HEK293 (cell line): ENCODE measurements at regions not wholly inside any gene's neighbourhood (a gene's known extent, or its start where the extent isn't known, plus 50 kb on each side); places are given as distances from the start of the nearest gene placed in this dataset.

Experiments used
- CTCF ChIA-PET: fragments of 350-600 bp; formaldehyde crosslinking; extraction: SDS; loops from one replicate; lab custom pipeline; 2021; ENCODE audit warnings: antibody characterized with exemption; lab: Yijun Ruan, JAX
- POLR2A ChIA-PET: fragments of 300-600 bp; formaldehyde crosslinking; extraction: SDS; loops from one replicate; lab custom pipeline; 2020; ENCODE audit warnings: antibody characterized with exemption, inconsistent platforms; lab: Yijun Ruan, JAX
- H3K27ac ChIP-seq: fragments of 200-500 bp; sonication (Bioruptor generic); 2 replicates; pipeline ENCODE4 v1.5.1; 2014; ENCODE audit warnings: low read depth, low read length, control low read depth, inconsistent platforms; ENCODE audit errors: extremely low read depth
- H3K36me3 ChIP-seq, 2 experiments: fragments of 200-500 bp in 1 of 2; sonication (Bioruptor generic) in 1 of 2; 1 replicate in 1 of 2; 2 replicates in 1 of 2; pipeline ENCODE4 v1.5.1; 2014 to 2017; ENCODE audit warnings: inconsistent platforms in 2 of 2, low read length in 2 of 2; ENCODE audit not compliant: control insufficient read depth in 2 of 2, insufficient read depth in 1 of 2
- H3K4me1 ChIP-seq: fragments of 200-500 bp; sonication (Bioruptor generic); 2 replicates; pipeline ENCODE4 v1.5.1; 2014; ENCODE audit warnings: mild to moderate bottlenecking, low read length, inconsistent platforms; ENCODE audit not compliant: control insufficient read depth, insufficient read depth
- H3K4me3 ChIP-seq: 2 replicates; pipeline ENCODE4 v1.5.1; 2011; ENCODE audit warnings: low read depth, mild to moderate bottlenecking, control low read depth, low read length, moderate library complexity
- H3K9me3 ChIP-seq: fragments of 200-500 bp; sonication (Bioruptor generic); 2 replicates; pipeline ENCODE4 v1.5.1; 2014; ENCODE audit warnings: low read depth, low read length, inconsistent platforms; ENCODE audit not compliant: control insufficient read depth, insufficient read depth
- ELK4 ChIP-seq: IDR thresholded peaks from 2 replicates; pipeline ENCODE4 v1.6.1; 2011; ENCODE audit warnings: mild to moderate bottlenecking, low read depth, low read length, borderline replicate concordance
- GFI1B ChIP-seq: fragments of 450-650 bp; formaldehyde crosslinking; IDR thresholded peaks from 2 replicates; pipeline ENCODE4 v1.5.1; 2016; ENCODE audit warnings: missing biosample characterization, missing genetic modification characterization
- GLI4 ChIP-seq: fragments of 450-650 bp; formaldehyde crosslinking; IDR thresholded peaks from 2 replicates; pipeline ENCODE4 v1.5.1; 2016; ENCODE audit warnings: missing biosample characterization, missing genetic modification characterization
- IKZF3 ChIP-seq: fragments of 450-650 bp; IDR thresholded peaks from 2 replicates; pipeline ENCODE4 v1.5.0; 2018; ENCODE audit warnings: missing biosample characterization, mild to moderate bottlenecking, missing genetic modification characterization, moderate library complexity
- KLF7 ChIP-seq: fragments of 450-650 bp; formaldehyde crosslinking; IDR thresholded peaks from 2 replicates; pipeline ENCODE4 v1.5.1; 2016; ENCODE audit warnings: missing biosample characterization, missing genetic modification characterization, borderline replicate concordance
- MEIS1 ChIP-seq: sonication (generic); formaldehyde crosslinking; IDR thresholded peaks from 2 replicates; pipeline ENCODE4 v1.8.1; 2022; ENCODE audit warnings: missing genetic modification reagents, mild to moderate bottlenecking, borderline replicate concordance
- MZF1 ChIP-seq: fragments of 450-650 bp; formaldehyde crosslinking; IDR thresholded peaks from 2 replicates; pipeline ENCODE4 v1.5.1; 2017; ENCODE audit warnings: missing biosample characterization, missing genetic modification characterization, borderline replicate concordance
- SP7 ChIP-seq: fragments of 450-650 bp; formaldehyde crosslinking; IDR thresholded peaks from 2 replicates; pipeline ENCODE4 v1.5.1; 2016; ENCODE audit warnings: missing biosample characterization, missing genetic modification characterization
- ZBTB7A ChIP-seq: fragments of 450-650 bp; formaldehyde crosslinking; IDR thresholded peaks from 2 replicates; pipeline ENCODE4 v1.5.1; 2016; ENCODE audit warnings: low read depth, missing biosample characterization, missing genetic modification characterization
- ZNF211 ChIP-seq: fragments of 450-650 bp; formaldehyde crosslinking; IDR thresholded peaks from 2 replicates; pipeline ENCODE4 v1.5.1; 2016; ENCODE audit warnings: low read depth, missing biosample characterization, missing genetic modification characterization
- ZNF354C ChIP-seq: fragments of 450-650 bp; formaldehyde crosslinking; IDR thresholded peaks from 2 replicates; pipeline ENCODE4 v1.5.1; 2016; ENCODE audit warnings: missing biosample characterization, missing genetic modification characterization, low read depth, borderline replicate concordance
- ZNF398 ChIP-seq: fragments of 450-650 bp; formaldehyde crosslinking; IDR thresholded peaks from 2 replicates; pipeline ENCODE4 v1.5.1; 2017; ENCODE audit warnings: missing biosample characterization, missing genetic modification characterization
- ZNF510 ChIP-seq: fragments of 450-650 bp; formaldehyde crosslinking; IDR thresholded peaks from 2 replicates; pipeline ENCODE4 v1.5.1; 2018; ENCODE audit warnings: mild to moderate bottlenecking, missing genetic modification characterization, missing biosample characterization; ENCODE audit not compliant: insufficient replicate concordance
- ZNF560 ChIP-seq: fragments of 450-650 bp; formaldehyde crosslinking; IDR thresholded peaks from 2 replicates; pipeline ENCODE4 v1.5.1; 2017; ENCODE audit warnings: missing biosample characterization, missing genetic modification characterization, borderline replicate concordance
- ZNF596 ChIP-seq: fragments of 450-650 bp; IDR thresholded peaks from 2 replicates; pipeline ENCODE4 v1.5.0; 2018; ENCODE audit warnings: missing biosample characterization, mild to moderate bottlenecking, missing genetic modification characterization, moderate library complexity
- ZNF692 ChIP-seq: fragments of 450-650 bp; formaldehyde crosslinking; IDR thresholded peaks from 2 replicates; pipeline ENCODE4 v1.5.1; 2016; ENCODE audit warnings: missing biosample characterization, missing genetic modification characterization
- ZNF704 ChIP-seq: fragments of 450-650 bp; formaldehyde crosslinking; IDR thresholded peaks from 2 replicates; pipeline ENCODE4 v1.5.1; 2016; ENCODE audit warnings: missing biosample characterization, missing genetic modification characterization
- ZNF768 ChIP-seq: fragments of 450-650 bp; formaldehyde crosslinking; IDR thresholded peaks from 2 replicates; pipeline ENCODE4 v1.5.1; 2018; ENCODE audit warnings: missing biosample characterization, mild to moderate bottlenecking, missing genetic modification characterization
- ZSCAN23 ChIP-seq: fragments of 450-650 bp; formaldehyde crosslinking; IDR thresholded peaks from 2 replicates; pipeline ENCODE4 v1.5.1; 2016; ENCODE audit warnings: missing biosample characterization, missing genetic modification characterization
- TF ChIP-seq, protein P1 (sequence below): fragments of 450-650 bp; formaldehyde crosslinking; IDR thresholded peaks from 2 replicates; pipeline ENCODE4 v1.5.1; 2016; ENCODE audit warnings: missing biosample characterization, missing genetic modification characterization
- TF ChIP-seq, protein P2 (sequence below): fragments of 450-650 bp; formaldehyde crosslinking; IDR thresholded peaks from 2 replicates; pipeline ENCODE4 v1.5.1; 2016; ENCODE audit warnings: missing biosample characterization, missing genetic modification characterization

DNA sequence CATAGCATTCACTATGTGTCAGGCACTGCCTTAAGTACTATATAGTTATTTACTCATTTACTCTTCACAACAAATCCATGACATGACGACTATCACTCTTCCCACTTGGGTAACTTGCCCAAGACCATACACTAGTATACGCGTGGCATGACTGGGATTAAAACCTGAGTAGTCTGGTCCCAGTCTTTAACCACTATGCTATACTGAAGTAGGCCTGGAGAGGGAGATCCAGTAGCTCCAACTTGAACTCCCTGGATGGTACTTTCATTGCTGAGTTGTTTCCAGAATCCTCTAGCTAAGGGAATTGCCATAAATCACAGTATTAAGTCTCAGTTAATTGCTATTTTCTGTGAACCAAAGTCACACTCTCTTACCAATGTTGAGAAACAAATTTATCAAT is 116.2 kb upstream of the LSAMP start (continued):
- TF ChIP-seq ELK4, result no peak
- TF ChIP-seq GLI4 (tag by site-specific recombination), result no peak
- no peak for TF ChIP-seq ZNF354C (tag by site-specific recombination)
- no peak for TF ChIP-seq SP7 (tag by site-specific recombination)
- no peak for TF ChIP-seq ZNF692 (tag by site-specific recombination)
- TF ChIP-seq, all 188 proteins: peak for 0

- H3K27ac ChIP-seq, result no peak overlapping the region
- H3K4me1 ChIP-seq, result no peaks in the 10 kb centered on the region
- CTCF ChIA-PET, result no interaction called here
- POLR2A ChIA-PET, result no interaction called here
- TF ChIP-seq ZBTB7A (tag by site-specific recombination) (no peak), GFI1B (tag by site-specific recombination) (no peak), ZNF596 (no peak), ZSCAN23 (tag by site-specific recombination) (no peak), MEIS1 (CRISPR knock-in tag) (no peak), ZNF560 (tag by site-specific recombination) (no peak), ZNF398 (no peak), ZNF704 (tag by site-specific recombination) (no peak), MZF1 (tag by site-specific recombination) (no peak), ZNF510 (tag by site-specific recombination) (no peak), ZNF768 (tag by site-specific recombination) (no peak), SP7 (tag by site-specific recombination) (no peak), ZNF211 (no peak), KLF7 (tag by site-specific recombination) (no peak), IKZF3 (tag by site-specific recombination) (no peak)
- TF ChIP-seq, protein P1, sequence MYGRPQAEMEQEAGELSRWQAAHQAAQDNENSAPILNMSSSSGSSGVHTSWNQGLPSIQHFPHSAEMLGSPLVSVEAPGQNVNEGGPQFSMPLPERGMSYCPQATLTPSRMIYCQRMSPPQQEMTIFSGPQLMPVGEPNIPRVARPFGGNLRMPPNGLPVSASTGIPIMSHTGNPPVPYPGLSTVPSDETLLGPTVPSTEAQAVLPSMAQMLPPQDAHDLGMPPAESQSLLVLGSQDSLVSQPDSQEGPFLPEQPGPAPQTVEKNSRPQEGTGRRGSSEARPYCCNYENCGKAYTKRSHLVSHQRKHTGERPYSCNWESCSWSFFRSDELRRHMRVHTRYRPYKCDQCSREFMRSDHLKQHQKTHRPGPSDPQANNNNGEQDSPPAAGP (tag by site-specific recombination), result no peak
- TF ChIP-seq, protein P2, sequence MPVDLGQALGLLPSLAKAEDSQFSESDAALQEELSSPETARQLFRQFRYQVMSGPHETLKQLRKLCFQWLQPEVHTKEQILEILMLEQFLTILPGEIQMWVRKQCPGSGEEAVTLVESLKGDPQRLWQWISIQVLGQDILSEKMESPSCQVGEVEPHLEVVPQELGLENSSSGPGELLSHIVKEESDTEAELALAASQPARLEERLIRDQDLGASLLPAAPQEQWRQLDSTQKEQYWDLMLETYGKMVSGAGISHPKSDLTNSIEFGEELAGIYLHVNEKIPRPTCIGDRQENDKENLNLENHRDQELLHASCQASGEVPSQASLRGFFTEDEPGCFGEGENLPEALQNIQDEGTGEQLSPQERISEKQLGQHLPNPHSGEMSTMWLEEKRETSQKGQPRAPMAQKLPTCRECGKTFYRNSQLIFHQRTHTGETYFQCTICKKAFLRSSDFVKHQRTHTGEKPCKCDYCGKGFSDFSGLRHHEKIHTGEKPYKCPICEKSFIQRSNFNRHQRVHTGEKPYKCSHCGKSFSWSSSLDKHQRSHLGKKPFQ (tag by site-specific recombination), result no peak
- H3K36me3 ChIP-seq, result no peaks in the 10 kb centered on the region
- no peaks in the 10 kb centered on the region for H3K9me3 ChIP-seq
- H3K4me3 ChIP-seq, result no peak overlapping the region
Measured at GRCh38 chr3:116563351-116563750, 118.1 kb upstream of the LSAMP start.
